MM.1S (cell line): ENCODE measurements at regions not wholly inside any gene's neighbourhood (a gene's known extent, or its start where the extent isn't known, plus 50 kb on each side); places are given as distances from the start of the nearest gene placed in this dataset.

Experiments used
- EZH2 ChIP-seq: fragments of 300-600 bp; sonication (generic); optimal IDR thresholded peaks from 2 replicates; pipeline ENCODE3; 2017; ENCODE audit warnings: low read depth, mild to moderate bottlenecking, antibody characterized with exemption, low read length, mixed read lengths
- TF ChIP-seq, protein P1 (sequence below): fragments of 300-600 bp; sonication (generic); IDR thresholded peaks from 2 replicates; pipeline ENCODE4 v1.5.1; 2016; ENCODE audit warnings: antibody characterized with exemption, low read length, mixed read lengths

- TF ChIP-seq, protein P1, sequence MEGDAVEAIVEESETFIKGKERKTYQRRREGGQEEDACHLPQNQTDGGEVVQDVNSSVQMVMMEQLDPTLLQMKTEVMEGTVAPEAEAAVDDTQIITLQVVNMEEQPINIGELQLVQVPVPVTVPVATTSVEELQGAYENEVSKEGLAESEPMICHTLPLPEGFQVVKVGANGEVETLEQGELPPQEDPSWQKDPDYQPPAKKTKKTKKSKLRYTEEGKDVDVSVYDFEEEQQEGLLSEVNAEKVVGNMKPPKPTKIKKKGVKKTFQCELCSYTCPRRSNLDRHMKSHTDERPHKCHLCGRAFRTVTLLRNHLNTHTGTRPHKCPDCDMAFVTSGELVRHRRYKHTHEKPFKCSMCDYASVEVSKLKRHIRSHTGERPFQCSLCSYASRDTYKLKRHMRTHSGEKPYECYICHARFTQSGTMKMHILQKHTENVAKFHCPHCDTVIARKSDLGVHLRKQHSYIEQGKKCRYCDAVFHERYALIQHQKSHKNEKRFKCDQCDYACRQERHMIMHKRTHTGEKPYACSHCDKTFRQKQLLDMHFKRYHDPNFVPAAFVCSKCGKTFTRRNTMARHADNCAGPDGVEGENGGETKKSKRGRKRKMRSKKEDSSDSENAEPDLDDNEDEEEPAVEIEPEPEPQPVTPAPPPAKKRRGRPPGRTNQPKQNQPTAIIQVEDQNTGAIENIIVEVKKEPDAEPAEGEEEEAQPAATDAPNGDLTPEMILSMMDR, result no peak
- no peak for TF ChIP-seq EZH2
Observed at GRCh38 chr14:22282949-22283348, 306.1 kb downstream of the DAD1 start.
